Hematopoietic multipotent progenitor cell treated with erythropoietin and hydrocortisone succinate and interleukin-3 and kit ligand, for 8 days (in vitro differentiated cells): ENCODE measurements at regions not wholly inside any gene's neighbourhood (a gene's known extent, or its start where the extent isn't known, plus 50 kb on each side); places are given as distances from the start of the nearest gene placed in this dataset.

Experiments used
- DNase-seq: peaks from one replicate; pipeline ENCODE4 v3.0.0-alpha.2; 2015

- no peak for DNase-seq
Measured at GRCh38 chr4:129352480-129352879, 256.5 kb downstream of the C4orf33 start.

- DNase-seq, result no peak
Measured at GRCh38 chr4:129353490-129353889, 257.5 kb downstream of the C4orf33 start.

DNA sequence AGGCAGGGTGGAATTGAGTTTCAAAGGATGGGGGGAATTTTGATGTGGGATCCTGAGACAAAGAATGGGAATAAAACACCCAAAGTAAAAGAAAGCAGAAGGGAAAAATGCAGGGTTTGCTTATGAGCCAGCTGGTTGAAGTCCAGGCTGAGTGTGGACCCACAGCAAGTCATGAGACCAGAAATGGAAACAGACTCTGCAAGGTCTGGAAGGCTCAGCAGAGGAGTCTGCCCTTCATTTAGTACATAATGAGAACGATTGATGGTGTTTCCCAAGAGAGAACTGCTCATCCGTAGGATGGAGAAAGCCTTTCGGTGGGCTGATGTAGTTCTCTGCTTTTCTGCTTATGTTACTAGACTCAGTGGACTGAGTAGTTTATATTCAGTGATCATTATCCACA is 259.1 kb downstream of the C4orf33 start:
- DNase-seq, result no peak

DNA sequence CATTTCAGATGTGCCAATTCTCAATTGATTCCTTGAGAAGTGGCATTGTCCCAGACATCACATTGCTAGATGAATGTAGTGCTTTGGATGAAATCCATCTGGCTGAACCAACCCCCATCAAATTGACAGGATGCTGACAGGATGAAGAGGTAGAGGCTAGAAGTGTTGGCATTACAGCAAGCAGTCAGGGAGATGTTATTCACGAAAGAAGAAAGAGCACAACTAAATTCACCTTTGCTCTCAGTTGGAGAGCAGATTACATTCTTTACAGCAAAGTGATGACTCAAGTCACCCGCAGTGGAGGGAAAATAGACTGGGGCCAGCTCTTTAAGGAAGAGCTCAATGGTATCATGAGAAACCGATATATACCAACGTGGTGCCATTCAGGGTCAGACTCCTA is 259.6 kb downstream of the C4orf33 start:
- no peak for DNase-seq

GRCh38 chr4:129358571-129358970 is 262.6 kb downstream of the C4orf33 start:
- DNase-seq, result no peak

- DNase-seq, result no peak
Measured at GRCh38 chr4:129359461-129359860, 263.5 kb downstream of the C4orf33 start.

GRCh38 chr4:129362691-129363274 is 266.8 kb downstream of the C4orf33 start:
- DNase-seq, result peak; percentile 78

DNA sequence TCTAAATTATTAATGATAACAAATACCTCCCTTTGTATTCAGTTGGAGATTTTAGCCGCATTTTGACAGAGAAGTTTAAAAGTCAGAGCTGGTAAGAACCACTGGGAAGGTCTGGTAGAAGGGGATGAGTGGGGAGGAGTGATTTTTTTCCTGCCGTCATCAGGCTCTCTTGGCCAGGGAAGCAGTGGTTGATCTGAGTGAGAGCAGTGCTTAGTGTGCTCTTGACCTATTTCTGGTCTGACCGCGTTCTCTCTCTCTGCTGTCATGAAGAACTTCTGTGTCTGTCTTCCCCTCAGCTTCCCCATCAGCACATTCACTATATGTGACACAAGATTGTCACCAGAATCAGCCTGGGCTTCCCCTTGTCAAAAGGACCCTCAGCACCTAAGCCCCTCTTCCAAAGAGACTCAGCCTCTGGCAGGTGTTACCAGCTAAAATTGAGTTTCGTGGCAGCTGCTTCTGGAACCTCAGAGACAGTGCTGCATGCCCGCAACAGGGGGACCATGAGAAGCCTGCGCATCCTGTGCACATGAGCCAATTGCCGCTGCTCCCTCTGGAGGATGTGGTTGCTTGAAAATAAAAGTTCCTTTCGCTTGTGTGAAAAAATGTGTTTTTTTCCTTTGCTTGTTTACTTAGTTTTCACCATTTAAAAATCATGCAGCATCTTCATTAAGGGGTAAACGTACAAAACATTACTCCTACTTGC is 268.9 kb downstream of the C4orf33 start:
- no peak for DNase-seq

- DNase-seq, result no peak
Measured at GRCh38 chr4:129369361-129370010, 273.5 kb downstream of the C4orf33 start.

GRCh38 chr4:129371065-129371464 is 275.1 kb downstream of the C4orf33 start:
- no peak for DNase-seq

- DNase-seq, result no peak
Measured at GRCh38 chr4:129371926-129372325, 276.0 kb downstream of the C4orf33 start.

- DNase-seq, result no peak
Measured at GRCh38 chr4:129377131-129377845, 281.3 kb downstream of the C4orf33 start.

DNA sequence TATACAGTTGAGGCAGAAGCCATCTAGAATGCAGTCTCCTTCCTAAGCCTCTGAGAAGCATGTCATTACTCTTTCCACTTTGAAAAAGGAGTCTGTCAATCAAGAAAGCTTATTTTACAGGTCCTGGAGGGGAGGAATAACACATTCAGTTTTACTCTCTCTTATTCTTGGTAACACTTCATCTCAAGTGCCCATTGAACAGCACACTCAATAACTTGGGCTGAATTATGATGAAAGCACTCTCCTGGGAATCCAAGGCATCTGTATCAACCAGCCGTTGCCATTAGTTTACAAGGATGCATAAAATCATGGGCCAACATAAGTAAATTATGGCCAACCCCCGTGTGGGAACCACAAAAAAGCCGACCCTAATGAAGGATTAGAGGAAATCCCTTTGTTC is 282.4 kb downstream of the C4orf33 start:
- no peak for DNase-seq

- no peak for DNase-seq
Measured at GRCh38 chr4:129379429-129379828, 283.5 kb downstream of the C4orf33 start.

DNA sequence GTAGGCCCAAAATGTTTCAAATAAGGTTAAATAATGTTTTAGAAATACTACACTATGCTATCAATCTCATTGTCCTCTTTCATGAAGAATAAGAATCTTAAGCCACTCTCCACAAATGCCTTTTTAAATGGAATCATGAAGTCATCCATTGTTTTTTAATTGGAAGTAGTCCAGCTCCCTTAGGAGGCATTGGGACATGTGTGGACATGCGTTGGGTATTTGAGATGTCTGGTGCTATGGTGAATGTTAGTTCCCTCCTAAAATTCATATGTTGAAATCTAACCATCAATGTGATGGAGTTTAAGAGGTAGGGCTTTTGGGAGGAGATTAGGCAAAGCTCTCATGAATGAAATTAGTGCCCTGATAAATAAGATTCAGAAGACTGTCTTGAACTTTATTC is 289.0 kb downstream of the C4orf33 start:
- DNase-seq, result no peak

DNA sequence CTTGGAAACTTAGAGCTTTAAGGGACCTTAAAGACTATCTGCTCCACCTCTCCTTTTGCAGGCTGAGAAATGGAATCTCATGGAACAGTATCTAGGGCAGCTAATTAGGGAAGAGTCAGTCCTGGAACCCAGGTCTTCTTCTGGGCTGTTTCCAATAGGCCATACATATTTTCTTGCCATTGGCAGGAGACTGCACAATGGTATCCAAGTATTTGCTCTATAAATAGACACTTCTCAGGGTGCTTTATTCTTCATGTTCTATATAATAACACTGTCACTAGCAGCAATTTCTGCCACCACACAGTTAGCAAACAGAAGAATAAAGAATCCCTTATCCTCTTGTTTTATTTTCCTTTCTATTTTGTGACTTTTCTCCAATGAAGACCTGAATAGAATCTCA is 291.7 kb downstream of the C4orf33 start:
- DNase-seq, result no peak

GRCh38 chr4:129393976-129394375 is 298.0 kb downstream of the C4orf33 start:
- no peak for DNase-seq

DNA sequence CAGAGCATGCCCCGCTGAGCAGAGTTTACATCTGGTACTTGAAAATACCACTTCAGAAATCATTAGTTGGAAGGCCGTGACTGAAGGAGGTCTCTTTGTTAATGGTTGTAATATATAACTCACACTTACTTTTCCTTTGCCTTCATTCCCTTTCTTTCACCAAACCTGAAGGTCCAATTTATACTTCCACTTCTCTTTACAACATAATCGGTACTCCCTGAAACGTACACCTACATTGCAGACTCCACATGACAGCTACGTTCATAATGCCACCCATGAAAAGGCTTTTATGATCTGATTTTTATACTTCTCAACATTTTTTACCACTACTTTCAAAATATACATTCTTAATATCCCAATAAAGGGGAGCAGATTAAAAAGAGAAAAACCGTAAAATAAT is 298.7 kb downstream of the C4orf33 start:
- no peak for DNase-seq

DNA sequence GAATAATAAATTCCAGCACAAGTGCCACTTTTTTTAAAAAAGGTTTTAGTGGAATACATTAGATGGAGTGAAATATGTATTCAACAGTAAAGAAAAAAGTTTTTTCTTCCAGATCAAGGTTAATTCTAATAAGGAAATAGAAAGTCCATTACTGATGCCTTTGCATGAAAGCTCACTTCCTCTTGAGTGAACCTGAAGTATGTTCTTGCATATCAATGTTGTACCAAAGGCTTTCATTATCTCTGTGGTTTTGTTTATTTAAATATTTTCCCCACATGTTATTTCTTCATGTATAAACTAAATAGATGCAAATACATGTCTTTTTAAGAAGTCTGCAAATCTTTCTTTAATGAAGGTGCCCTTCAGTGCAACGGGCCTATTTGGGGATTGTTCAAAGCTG is 307.9 kb downstream of the C4orf33 start:
- DNase-seq, result no peak

GRCh38 chr4:129410115-129410514 is 314.2 kb downstream of the C4orf33 start:
- no peak for DNase-seq

DNA sequence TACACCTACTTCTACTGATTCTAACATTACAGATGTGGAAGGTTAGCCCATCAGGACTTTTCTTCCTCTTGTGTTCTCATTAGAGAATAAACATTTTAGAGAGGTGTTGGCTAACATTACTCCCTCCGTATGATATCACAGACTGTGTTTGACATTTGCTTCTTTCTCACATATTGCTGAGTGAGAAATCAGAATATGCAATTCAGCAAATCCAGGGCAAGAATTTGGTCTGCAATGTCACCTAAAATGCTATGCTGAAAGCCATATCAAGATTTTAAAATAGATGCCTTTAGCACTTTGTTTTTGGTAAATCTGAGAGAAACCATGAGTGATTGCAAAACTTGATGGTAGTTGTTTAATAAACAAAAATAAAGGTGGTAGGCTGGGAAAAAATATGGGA is 319.1 kb downstream of the C4orf33 start:
- no peak for DNase-seq

GRCh38 chr4:129420637-129421036 is 324.7 kb downstream of the C4orf33 start:
- no peak for DNase-seq

DNA sequence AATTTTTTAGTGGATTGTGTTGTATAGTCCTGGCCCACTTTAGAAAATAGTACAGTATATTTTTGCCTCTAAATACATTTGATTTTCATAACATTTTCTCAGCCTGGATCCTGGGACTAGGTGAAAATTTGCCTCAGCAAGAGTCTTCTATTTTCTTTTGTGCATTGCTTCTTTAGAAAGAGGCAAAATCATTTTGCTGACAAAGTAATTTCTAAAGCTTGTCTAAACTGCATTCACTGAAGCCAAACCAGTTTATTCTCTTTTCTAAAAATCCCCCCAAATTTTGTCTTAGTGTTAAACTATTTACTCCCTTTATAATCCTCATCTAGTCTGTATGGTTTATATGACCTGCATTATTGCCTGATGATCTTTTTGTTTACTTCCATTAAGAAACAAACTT is 326.3 kb downstream of the C4orf33 start:
- no peak for DNase-seq

DNA sequence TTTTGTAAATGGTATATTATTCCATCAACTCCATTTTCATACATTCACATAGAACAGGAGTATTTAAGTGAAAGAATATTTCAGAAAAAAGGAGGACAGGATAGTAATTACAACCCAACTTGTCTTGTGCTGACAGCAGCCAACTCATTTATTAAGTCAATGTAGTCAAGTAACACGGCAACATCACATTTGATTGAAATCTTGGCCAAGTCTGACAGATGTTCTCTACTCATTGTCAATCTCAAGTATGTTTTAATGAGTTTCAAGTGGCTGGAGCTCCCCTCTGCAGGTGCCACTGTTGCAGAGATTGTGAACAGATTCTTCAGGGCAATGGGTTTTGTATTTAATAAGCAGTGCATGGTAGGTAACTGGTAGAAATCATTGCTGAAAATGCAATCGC is 332.5 kb downstream of the C4orf33 start:
- no peak for DNase-seq
